Endothelial cell of umbilical vein (primary cell): ENCODE measurements at regions not wholly inside any gene's neighbourhood (a gene's known extent, or its start where the extent isn't known, plus 50 kb on each side); places are given as distances from the start of the nearest gene placed in this dataset.

Experiments
- BruUV-seq: library from RNA; stranded (reverse); fragments of 400-500 nt; replicated peaks from 2 replicates; lab custom pipeline; 2021; lab: Mats Ljungman, UMichigan
- CTCF ChIA-PET: fragments of 300-600, 350-600 bp; sonication (Branson Sonifier 250); formaldehyde crosslinking; loops from one replicate; lab custom pipeline; 2021; ENCODE audit warnings: antibody characterized with exemption, inconsistent platforms; lab: Charles Lee
- POLR2A ChIA-PET: fragments of 300-600, 350-600 bp; sonication (Branson Sonifier 250); formaldehyde crosslinking; loops from one replicate; lab custom pipeline; 2021; ENCODE audit warnings: antibody characterized with exemption, inconsistent platforms; lab: Charles Lee
- DNase-seq: peaks from one replicate; pipeline ENCODE4 v3.0.0-alpha.2; 2011; ENCODE audit warnings: low read depth, low spot score
- FAIRE-seq: peaks from 2 replicates; lab custom pipeline; 2011; peaks lifted over from hg19 to GRCh38; lab: Jason Lieb, UNC
- H2AFZ ChIP-seq: 2 replicates; pipeline ENCODE4 v1.6.0; 2012; ENCODE audit warnings: low read depth, low read length, control low read depth, inconsistent platforms
- H3K27ac ChIP-seq: 2 replicates; pipeline ENCODE4 v1.5.1; 2011; ENCODE audit warnings: low read depth, mild to moderate bottlenecking, control low read depth, low read length, moderate library complexity; ENCODE audit not compliant: insufficient read depth
- H3K27me3 ChIP-seq, 2 experiments: 2 replicates each; pipeline versions ENCODE4 v1.6.0 to v1.6.1; 2011; ENCODE audit warnings: low read length in 2 of 2, mixed read lengths in 1 of 2; ENCODE audit not compliant: control insufficient read depth in 2 of 2, insufficient read depth in 2 of 2
- H3K36me3 ChIP-seq, 2 experiments: 2 replicates in 1 of 2; 3 replicates in 1 of 2; pipeline ENCODE4 v1.5.1; 2011; ENCODE audit warnings: low read length in 2 of 2, mild to moderate bottlenecking in 1 of 2, moderate library complexity in 1 of 2; ENCODE audit not compliant: control insufficient read depth in 2 of 2, insufficient read depth in 2 of 2; ENCODE audit errors: extremely low read depth in 1 of 2
- H3K4me1 ChIP-seq: 3 replicates; pipeline ENCODE4 v1.5.1; 2011; ENCODE audit warnings: mild to moderate bottlenecking, low read length; ENCODE audit not compliant: control insufficient read depth, insufficient read depth; ENCODE audit errors: extremely low read depth
- H3K4me2 ChIP-seq: 2 replicates; pipeline ENCODE4 v1.6.1; 2011; ENCODE audit warnings: low read length, control low read depth, mixed read lengths; ENCODE audit not compliant: insufficient read depth
- H3K4me3 ChIP-seq, 3 experiments: fragments of 200-600 bp in 1 of 3; sonication (generic), shearing (Covaris generic) in 1 of 3; replicated peaks in 1 of 3; 2 replicates each; pipeline ENCODE4 v1.5.1; 2011 to 2016; ENCODE audit warnings: control low read depth in 3 of 3, low read length in 3 of 3, mild to moderate bottlenecking in 2 of 3, inconsistent platforms in 1 of 3, low read depth in 1 of 3, moderate library complexity in 1 of 3; ENCODE audit not compliant: insufficient read depth in 1 of 3
- H3K79me2 ChIP-seq: 2 replicates; pipeline ENCODE4 v1.6.0; 2012; ENCODE audit warnings: low read length, inconsistent platforms; ENCODE audit not compliant: control insufficient read depth, insufficient read depth
- H3K9ac ChIP-seq: replicated peaks from 2 replicates; pipeline ENCODE3; 2011; ENCODE audit warnings: low read length, control low read depth; ENCODE audit not compliant: insufficient read depth; ENCODE audit errors: extremely low read depth
- H3K9me1 ChIP-seq: replicated peaks from 3 replicates; pipeline ENCODE4 v1.6.0; 2011; ENCODE audit warnings: mild to moderate bottlenecking, low read length; ENCODE audit not compliant: control insufficient read depth, insufficient read depth; ENCODE audit errors: extremely low read depth
- H3K9me3 ChIP-seq: replicated peaks from 2 replicates; pipeline ENCODE4 v1.5.1; 2012; ENCODE audit warnings: low read length, inconsistent platforms; ENCODE audit not compliant: control insufficient read depth, insufficient read depth
- H4K20me1 ChIP-seq: replicated peaks from 2 replicates; pipeline ENCODE3; 2011; ENCODE audit warnings: mild to moderate bottlenecking, low read length; ENCODE audit not compliant: control insufficient read depth, insufficient read depth; ENCODE audit errors: extremely low read depth
- CTCF ChIP-seq, 2 donors: IDR thresholded peaks; 1 replicate in 1 of 2; 2 replicates in 1 of 2; pipeline ENCODE4 v1.5.1; 2011; ENCODE audit warnings: low read length in 2 of 2, mild to moderate bottlenecking in 2 of 2, moderate library complexity in 2 of 2, control low read depth in 1 of 2, inconsistent platforms in 1 of 2, low read depth in 1 of 2; ENCODE audit not compliant: insufficient read depth in 1 of 2; ENCODE audit errors: extremely low read depth in 1 of 2
- EZH2 ChIP-seq: IDR thresholded peaks from 2 replicates; pipeline ENCODE4 v1.6.1; 2012; ENCODE audit warnings: borderline replicate concordance, low read depth, mild to moderate bottlenecking, moderate library complexity, low read length, inconsistent platforms; ENCODE audit not compliant: severe bottlenecking
- FOS ChIP-seq: IDR thresholded peaks from 2 replicates; pipeline ENCODE4 v1.6.1; 2011; ENCODE audit warnings: mild to moderate bottlenecking, low read length, moderate library complexity, borderline replicate concordance; ENCODE audit not compliant: insufficient read depth
- GATA2 ChIP-seq: IDR thresholded peaks from 2 replicates; pipeline ENCODE4 v1.7.0; 2011; ENCODE audit warnings: low read depth, mild to moderate bottlenecking, moderate library complexity, mixed read lengths, low read length; ENCODE audit not compliant: insufficient read length, insufficient read depth
- JUN ChIP-seq: IDR thresholded peaks from 2 replicates; pipeline ENCODE4 v1.6.1; 2011; ENCODE audit warnings: borderline replicate concordance, low read depth; ENCODE audit not compliant: insufficient read length, insufficient read depth
- MAX ChIP-seq: IDR thresholded peaks from 2 replicates; pipeline ENCODE4 v1.6.1; 2011; ENCODE audit not compliant: insufficient read depth, insufficient read length
- MYC ChIP-seq: IDR thresholded peaks from one replicate; pipeline ENCODE4 v1.6.1; 2011; ENCODE audit warnings: mild to moderate bottlenecking, low read depth, low read length
- POLR2A ChIP-seq: IDR thresholded peaks from 2 replicates; pipeline ENCODE4 v1.6.1; 2012; ENCODE audit warnings: low read depth, mild to moderate bottlenecking, control low read depth, low read length
- POLR2AphosphoS5 ChIP-seq: IDR thresholded peaks from 2 replicates; pipeline ENCODE4 v1.6.1; 2012; ENCODE audit warnings: low read depth, mild to moderate bottlenecking, control low read depth, low read length, moderate library complexity; ENCODE audit not compliant: insufficient read depth
- dilution Hi-C: fragments of 300-500 bp; cut with MboI; formaldehyde crosslinking; loops from one replicate; pipeline ENCODE4 v1.15.0; 2019; ENCODE audit warnings: low sequenced_read_pairs; ENCODE audit not compliant: extremely low pct_ligation_motif_present
- intact Hi-C: fragments of 100-400 bp; cut with micrococcal nuclease; formaldehyde crosslinking; loops from one replicate; pipeline ENCODE4 v1.10.0; 2022

- ChIA-PET POLR2A (no interaction called here), CTCF (interaction anchor here (0.6 to 1.8 kb wide), 8 partner anchors 8 to 269 kb away, joined by 3 to 8 read pairs (median 4); no protein-coding TSS in a partner anchor)
- FAIRE-seq (no peak), DNase-seq (no peak)
- Histone ChIP-seq H3K79me2 (no peaks in the 10 kb centered on the region), H3K27me3 (no peaks in the 10 kb centered on the region), H3K4me2 (no peak overlapping the region), H3K9me1 (no peaks in the 10 kb centered on the region), H2AFZ (no peak overlapping the region), H3K9me3 (peaks cover 2% of the 10 kb centered on the region), H3K4me3 (no peak overlapping the region), H3K4me1 (peaks cover 20% of the 10 kb centered on the region), H4K20me1 (no peaks in the 10 kb centered on the region), H3K36me3 (no peaks in the 10 kb centered on the region), H3K27ac (no peak overlapping the region), H3K9ac (no peak overlapping the region)
- TF ChIP-seq FOS (no peak), CTCF (IDR thresholded peaks at IDR 0.05; ENCODE audit: extremely low read depth in 1 of 2, insufficient read depth in 1 of 2, low read depth in 1 of 2, low read length in 2 of 2) (no peak), JUN (no peak), POLR2A (no peak), POLR2AphosphoS5 (no peak), MAX (no peak), EZH2 (no peak), GATA2 (no peak), MYC (no peak)
- dilution Hi-C loops, result no loop called here
- no TSS peak for BruUV-seq
- intact Hi-C loops, result no loop called here
Observed at GRCh38 chr3:194046531-194046930, 89.4 kb upstream of the HES1 start.
